GM12891 (cell line): ENCODE measurements at regions not wholly inside any gene's neighbourhood (a gene's known extent, or its start where the extent isn't known, plus 50 kb on each side); places are given as distances from the start of the nearest gene placed in this dataset.

Experiments used
- PAX5 ChIP-seq: IDR thresholded peaks from 2 replicates; pipeline ENCODE4 v1.6.1; 2011; ENCODE audit warnings: low read length, moderate library complexity, mild to moderate bottlenecking; ENCODE audit not compliant: insufficient read depth, severe bottlenecking
- TAF1 ChIP-seq: IDR thresholded peaks from 2 replicates; pipeline ENCODE4 v1.6.1; 2011; ENCODE audit warnings: low read depth, low read length, control low read depth

- TF ChIP-seq PAX5 = no peak
- no peak for TF ChIP-seq TAF1
Observed at GRCh38 chr3:5448816-5449215, 261.3 kb downstream of the EDEM1 start.
